ENCODE measurements at regions not wholly inside any gene's neighbourhood (a gene's known extent, or its start where the extent isn't known, plus 50 kb on each side); places are given as distances from the start of the nearest gene placed in this dataset.

DNA sequence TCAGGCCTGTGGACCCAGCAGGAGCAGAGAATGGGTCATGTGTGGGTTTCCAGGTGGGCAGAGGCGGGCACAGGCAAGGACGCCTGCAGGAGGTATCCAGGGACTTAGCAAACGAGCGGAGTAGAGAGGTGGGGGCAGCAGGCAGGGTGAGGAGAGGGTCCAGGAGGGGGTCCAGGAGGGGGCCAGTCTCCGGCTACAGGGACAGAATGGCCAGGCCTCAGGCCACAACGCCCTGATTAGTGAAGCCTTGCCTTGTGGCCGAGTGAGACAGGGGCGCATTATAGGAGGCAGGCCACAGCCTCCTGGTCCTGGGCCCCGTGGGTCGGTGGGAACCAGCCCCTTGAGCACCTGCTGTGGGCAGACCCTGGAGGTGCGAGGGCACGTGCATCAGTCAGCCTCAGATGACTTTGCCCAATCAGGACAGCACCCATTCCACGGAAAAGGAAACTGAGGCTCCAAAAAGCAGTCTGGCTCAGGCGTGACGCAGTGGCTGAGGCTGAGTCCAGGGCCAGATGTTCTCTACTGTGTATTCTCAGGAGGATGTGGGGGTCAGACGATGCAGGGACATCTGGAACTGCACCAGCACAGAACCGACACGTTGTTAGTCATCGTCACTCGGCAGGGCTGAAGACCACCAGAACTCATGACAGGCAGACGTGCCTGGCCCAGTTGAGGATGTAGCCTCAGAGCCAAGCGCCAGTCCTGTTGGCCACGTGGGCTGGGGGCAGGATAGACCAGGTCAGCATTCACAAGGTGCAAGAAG, 113.7 kb downstream of the CRYAA start:
- H2BK5ac ChIP-seq (ENCODE audit: low read depth, low read length) = no peak overlapping the region
- no peak overlapping the region for H3K14ac ChIP-seq (ENCODE audit: insufficient read length)
- H3K4me2 ChIP-seq (ENCODE audit: insufficient read depth in 1 of 2, low read depth in 2 of 2, low read length in 2 of 2) = no peak overlapping the region
- H3K4me3 ChIP-seq (ENCODE audit: extremely low read depth in 1 of 4, insufficient read depth in 2 of 4, low read depth in 3 of 4, low read length in 4 of 4) = no peak overlapping the region
- no peak overlapping the region for H4K8ac ChIP-seq (ENCODE audit: extremely low read depth, insufficient read depth, low read length)
- H2AFZ ChIP-seq (ENCODE audit: low read length) = no peak overlapping the region
- no peak overlapping the region for H2AK5ac ChIP-seq (ENCODE audit: low read depth, low read length)
- H3K4ac ChIP-seq (replicated peaks; ENCODE audit: insufficient read length, low read depth, low read length) = no peak overlapping the region
- no peaks in the 10 kb centered on the region for H3K79me1 ChIP-seq (ENCODE audit: low read depth, low read length)
- POLR2A ChIA-PET (ENCODE audit: partially characterized antibody) = no interaction called here
- CTCF ChIA-PET (ENCODE audit: partially characterized antibody) = interaction anchor here (0.7 to 1.4 kb wide), 3 partner anchors 10 to 40 kb away, joined by 3 to 4 read pairs (median 3); no protein-coding TSS in a partner anchor
- H3K36me3 ChIP-seq (ENCODE audit: control insufficient read depth in 2 of 4, insufficient read depth in 4 of 4, low read length in 3 of 4) = no peaks in the 10 kb centered on the region
- no peak overlapping the region for H3K18ac ChIP-seq (ENCODE audit: extremely low read depth, low read length)
- no peak for DNase-seq (ENCODE audit: low read depth in 1 of 2, low spot score in 2 of 2)
- peaks cover 0 to 19% (median 11%) of the 10 kb centered on the region in 4 experiments; a peak in 6 of 7 replicates for H3K4me1 ChIP-seq (replicated peaks in 1 of 4; ENCODE audit: control insufficient read depth in 3 of 4, insufficient read depth in 4 of 4, low read length in 3 of 4)
- H3K23ac ChIP-seq (ENCODE audit: insufficient read length) = no peak overlapping the region
- H3K23me2 ChIP-seq (ENCODE audit: low read depth, low read length) = peaks cover 10% of the 10 kb centered on the region; the same call in 1 of the 2 replicates
- no peak overlapping the region for H4K5ac ChIP-seq (ENCODE audit: insufficient read length, low read depth, low read length)
- no peak overlapping the region for H2BK12ac ChIP-seq (ENCODE audit: low read depth, low read length)
- H2BK15ac ChIP-seq (ENCODE audit: low read length) = no peak overlapping the region; the same call in 1 of the 2 replicates
- H3K27ac ChIP-seq (ENCODE audit: low read depth, low read length) = no peak overlapping the region
- no peak overlapping the region for H2BK20ac ChIP-seq (ENCODE audit: low read length)
- no peak for FAIRE-seq
- no peak overlapping the region for H2BK120ac ChIP-seq (replicated peaks; ENCODE audit: low read depth, low read length)
- H3K56ac ChIP-seq (replicated peaks; ENCODE audit: insufficient read length, low read depth, low read length) = no peak overlapping the region
- no peaks in the 10 kb centered on the region for H4K20me1 ChIP-seq (replicated peaks in 1 of 2; ENCODE audit: control insufficient read depth in 1 of 2, insufficient read depth in 2 of 2, low read length in 2 of 2)
- H3K9me3 ChIP-seq (ENCODE audit: insufficient read depth in 2 of 2, low read depth in 1 of 2, low read length in 1 of 2) = no peaks in the 10 kb centered on the region
- H3K79me2 ChIP-seq (ENCODE audit: control insufficient read depth in 1 of 2, insufficient read depth in 2 of 2, low read length in 2 of 2) = no peaks in the 10 kb centered on the region
- H4K91ac ChIP-seq (replicated peaks; ENCODE audit: insufficient read length, low read length) = no peak overlapping the region
- 82% methylated on average over 23 of the region's 23 CpGs; no CpG with 5 or more reads in 1 of the 2 experiments for WGBS, 2 experiments (ENCODE audit: extremely low coverage in 1 of 2, insufficient coverage in 1 of 2, insufficient read length in 1 of 2, insufficient replicate concordance in 2 of 2, low coverage in 1 of 2, low lambda C conversion rate in 2 of 2, missing lambda C conversion rate in 1 of 2)
- no peaks in the 10 kb centered on the region; a peak in 1 of 7 replicates for H3K27me3 ChIP-seq (replicated peaks in 1 of 4; ENCODE audit: control insufficient read depth in 3 of 4, extremely low read depth in 1 of 4, insufficient read depth in 3 of 4, low read length in 3 of 4)
- no peak overlapping the region for H3K9ac ChIP-seq (replicated peaks in 1 of 4; ENCODE audit: extremely low read depth in 1 of 4, low read depth in 3 of 4, low read length in 3 of 4)
- TF ChIP-seq BRCA1 (IDR thresholded peaks at IDR 0.05; ENCODE audit: low read depth, low read length) (no peak), YY1 (IDR thresholded peaks at IDR 0.05; ENCODE audit: low read depth, low read length) (no peak), EGR1 (IDR thresholded peaks at IDR 0.05; ENCODE audit: borderline replicate concordance, low read depth, low read length) (no peak), JUND (IDR thresholded peaks at IDR 0.05; ENCODE audit: low read length) (no peak), SIX5 (IDR thresholded peaks at IDR 0.05; ENCODE audit: low read depth, low read length) (no peak), CHD2 (IDR thresholded peaks at IDR 0.05; ENCODE audit: low read length) (no peak), SAP30 (IDR thresholded peaks at IDR 0.05; ENCODE audit: insufficient read depth, insufficient replicate concordance, low read length) (no peak), CTBP2 (IDR thresholded peaks at IDR 0.05; ENCODE audit: borderline replicate concordance, insufficient read depth, insufficient read length, low read length) (no peak), FOSL1 (IDR thresholded peaks at IDR 0.05; ENCODE audit: insufficient read depth, low read depth, low read length) (no peak), SIRT6 (IDR thresholded peaks at IDR 0.05; ENCODE audit: low read length) (no peak), RAD21 (IDR thresholded peaks at IDR 0.05 in 1 of 2, conservative IDR thresholded peaks at IDR 0.05 in 1 of 2; ENCODE audit: low read depth in 2 of 2, low read length in 2 of 2) (no peak)

Measured in H1 (cell line).